ENCODE measurements at regions not wholly inside any gene's neighbourhood (a gene's known extent, or its start where the extent isn't known, plus 50 kb on each side); places are given as distances from the start of the nearest gene placed in this dataset.

- TF ChIP-seq POLR2AphosphoS5 (IDR thresholded peaks at IDR 0.05; ENCODE audit: borderline replicate concordance, low read depth, low read length) (no peak), EZH2 (IDR thresholded peaks at IDR 0.05) (no peak)
These were observed 78.5 kb upstream of the L3MBTL4 start for GRCh38 chr18:6493194-6493593.
